ENCODE measurements at regions not wholly inside any gene's neighbourhood (a gene's known extent, or its start where the extent isn't known, plus 50 kb on each side); places are given as distances from the start of the nearest gene placed in this dataset.

DNA sequence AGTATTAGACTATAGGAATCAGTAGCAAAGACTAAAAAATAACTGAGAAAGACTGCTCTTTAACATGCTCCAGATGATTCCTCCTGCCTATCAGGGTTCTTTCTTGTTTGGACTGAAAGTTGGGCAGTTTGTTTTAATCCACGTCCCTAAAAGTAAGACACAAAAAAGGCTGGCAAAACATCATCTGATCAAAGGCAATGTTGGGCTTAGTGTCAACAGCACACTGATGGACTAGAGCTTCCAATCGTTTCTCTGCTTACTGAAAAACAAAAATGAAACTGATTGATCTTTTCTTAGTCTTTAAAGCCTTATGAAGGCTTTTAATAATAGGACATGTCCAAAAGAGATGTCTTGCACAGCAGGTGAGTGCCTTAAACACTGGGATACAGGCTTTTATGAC is 1567.9 kb upstream of the PRR20A start:
- TF ChIP-seq, protein P1, sequence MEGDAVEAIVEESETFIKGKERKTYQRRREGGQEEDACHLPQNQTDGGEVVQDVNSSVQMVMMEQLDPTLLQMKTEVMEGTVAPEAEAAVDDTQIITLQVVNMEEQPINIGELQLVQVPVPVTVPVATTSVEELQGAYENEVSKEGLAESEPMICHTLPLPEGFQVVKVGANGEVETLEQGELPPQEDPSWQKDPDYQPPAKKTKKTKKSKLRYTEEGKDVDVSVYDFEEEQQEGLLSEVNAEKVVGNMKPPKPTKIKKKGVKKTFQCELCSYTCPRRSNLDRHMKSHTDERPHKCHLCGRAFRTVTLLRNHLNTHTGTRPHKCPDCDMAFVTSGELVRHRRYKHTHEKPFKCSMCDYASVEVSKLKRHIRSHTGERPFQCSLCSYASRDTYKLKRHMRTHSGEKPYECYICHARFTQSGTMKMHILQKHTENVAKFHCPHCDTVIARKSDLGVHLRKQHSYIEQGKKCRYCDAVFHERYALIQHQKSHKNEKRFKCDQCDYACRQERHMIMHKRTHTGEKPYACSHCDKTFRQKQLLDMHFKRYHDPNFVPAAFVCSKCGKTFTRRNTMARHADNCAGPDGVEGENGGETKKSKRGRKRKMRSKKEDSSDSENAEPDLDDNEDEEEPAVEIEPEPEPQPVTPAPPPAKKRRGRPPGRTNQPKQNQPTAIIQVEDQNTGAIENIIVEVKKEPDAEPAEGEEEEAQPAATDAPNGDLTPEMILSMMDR (IDR thresholded peaks at IDR 0.05; ENCODE audit: low read depth, low read length, poor library complexity, severe bottlenecking), result no peak
- TF ChIP-seq EZH2phosphoT487 (IDR thresholded peaks at IDR 0.05; ENCODE audit: borderline replicate concordance, low read length), result no peak
